ENCODE measurements at regions not wholly inside any gene's neighbourhood (a gene's known extent, or its start where the extent isn't known, plus 50 kb on each side); places are given as distances from the start of the nearest gene placed in this dataset.

GRCh38 chr13:34593658-34594057, 348.4 kb upstream of the NBEA start:
- TF ChIP-seq CTCF (IDR thresholded peaks at IDR 0.05) = no peak
- no peak for TF ChIP-seq POLR2A (IDR thresholded peaks at IDR 0.05)
